ENCODE measurements at regions not wholly inside any gene's neighbourhood (a gene's known extent, or its start where the extent isn't known, plus 50 kb on each side); places are given as distances from the start of the nearest gene placed in this dataset.

DNA sequence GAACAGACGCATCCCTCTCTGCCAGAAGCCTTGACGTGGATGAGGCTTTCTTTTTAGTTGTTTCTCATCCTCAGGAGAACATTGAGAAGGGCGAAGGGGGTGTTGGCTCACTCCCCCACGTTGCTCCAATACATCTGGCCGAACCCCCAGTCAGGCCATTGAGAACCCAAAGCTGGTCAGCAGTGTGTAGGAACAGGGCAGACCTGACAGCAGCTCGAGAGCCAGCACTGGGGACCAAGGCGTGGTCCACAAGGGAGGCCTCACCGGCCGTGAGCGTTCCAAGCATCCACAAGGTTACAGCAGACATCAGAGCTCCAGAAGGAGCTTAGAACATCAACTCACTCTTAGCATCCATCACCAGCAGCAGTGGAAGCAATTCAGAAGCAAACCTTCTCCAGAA lies 387.9 kb upstream of the ARID1B start:
- TF ChIP-seq CTCF (IDR thresholded peaks at IDR 0.05; ENCODE audit: control extremely low read depth, extremely low read depth) = no peak
- ATAC-seq (ENCODE audit: insufficient read depth, low FRiP score) = no peak
- Histone ChIP-seq H3K9ac (ENCODE audit: insufficient read depth in 1 of 2, low read length in 2 of 2) (no peak overlapping the region), H3K4me1 (ENCODE audit: control insufficient read depth in 5 of 5, insufficient read depth in 5 of 5, low read length in 5 of 5) (peaks cover 0 to 31% (median 3%) of the 10 kb centered on the region in 5 donors), H3K27me3 (ENCODE audit: control insufficient read depth in 3 of 3, insufficient read depth in 3 of 3, low read length in 2 of 3) (no peaks in the 10 kb centered on the region), H3K9me3 (ENCODE audit: control insufficient read depth in 4 of 4, insufficient read depth in 3 of 4, low read length in 3 of 4) (peaks cover 0 to 3% (median 0%) of the 10 kb centered on the region in 4 donors), H3K36me3 (ENCODE audit: control insufficient read depth in 4 of 4, insufficient read depth in 4 of 4, low read length in 4 of 4) (no peaks in the 10 kb centered on the region), H3K4me3 (no peak overlapping the region), H3K27ac (ENCODE audit: low read depth in 1 of 2, low read length in 1 of 2) (no peak overlapping the region)
- 88 to 94% methylated on average over 10 of the region's 10 CpGs for WGBS, 2 donors
- no peak for DNase-seq

DNA sequence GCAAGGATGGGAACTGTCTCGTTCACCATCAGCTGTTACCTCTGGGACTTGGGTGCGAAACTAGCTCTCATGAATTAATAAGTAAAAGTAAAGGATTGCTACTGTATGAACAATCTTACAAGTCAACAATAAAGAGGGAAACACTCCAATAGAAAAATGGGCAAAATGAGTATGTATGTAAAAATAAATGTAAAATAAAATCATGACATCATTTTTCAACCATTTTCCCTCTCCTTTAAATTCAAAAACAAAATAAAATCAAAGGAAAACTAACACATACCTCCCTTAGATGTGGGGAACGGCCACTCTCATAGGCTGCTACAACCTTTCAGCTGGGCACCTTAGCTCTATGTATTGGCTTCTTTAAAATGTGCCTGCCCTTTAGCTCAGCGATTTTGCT lies 389.7 kb upstream of the ARID1B start:
- no peaks in the 10 kb centered on the region for H3K36me3 ChIP-seq (ENCODE audit: control insufficient read depth in 4 of 4, insufficient read depth in 4 of 4, low read length in 4 of 4)
- H3K4me1 ChIP-seq (ENCODE audit: control insufficient read depth in 5 of 5, insufficient read depth in 5 of 5, low read length in 5 of 5) = peaks cover 0 to 28% (median 3%) of the 10 kb centered on the region in 5 donors
- H3K9ac ChIP-seq (ENCODE audit: insufficient read depth in 1 of 2, low read length in 2 of 2) = no peak overlapping the region
- WGBS, 2 donors = 88 to 99% methylated on average over 4 of the region's 4 CpGs
- TF ChIP-seq CTCF (IDR thresholded peaks at IDR 0.05; ENCODE audit: control extremely low read depth, extremely low read depth) = no peak
- ATAC-seq (ENCODE audit: insufficient read depth, low FRiP score) (no peak), DNase-seq (no peak)
- H3K9me3 ChIP-seq (ENCODE audit: control insufficient read depth in 4 of 4, insufficient read depth in 3 of 4, low read length in 3 of 4) = peaks cover 0 to 3% (median 0%) of the 10 kb centered on the region in 4 donors
- no peak overlapping the region for H3K4me3 ChIP-seq
- H3K27me3 ChIP-seq (ENCODE audit: control insufficient read depth in 3 of 3, insufficient read depth in 3 of 3, low read length in 2 of 3) = no peaks in the 10 kb centered on the region
- H3K27ac ChIP-seq (ENCODE audit: low read depth in 1 of 2, low read length in 1 of 2) = no peak overlapping the region

GRCh38 chr6:156383059-156383458 lies 394.1 kb upstream of the ARID1B start:
- no peak for ATAC-seq (ENCODE audit: insufficient read depth, low FRiP score)
- no peak for TF ChIP-seq CTCF (IDR thresholded peaks at IDR 0.05; ENCODE audit: control extremely low read depth, extremely low read depth)
- Histone ChIP-seq H3K9me3 (ENCODE audit: control insufficient read depth in 4 of 4, insufficient read depth in 3 of 4, low read length in 3 of 4) (no peaks in the 10 kb centered on the region), H3K36me3 (ENCODE audit: control insufficient read depth in 4 of 4, insufficient read depth in 4 of 4, low read length in 4 of 4) (no peaks in the 10 kb centered on the region), H3K4me3 (no peak overlapping the region), H3K4me1 (ENCODE audit: control insufficient read depth in 5 of 5, insufficient read depth in 5 of 5, low read length in 5 of 5) (peaks cover 0 to 17% (median 0%) of the 10 kb centered on the region in 5 donors), H3K27ac (ENCODE audit: low read depth in 1 of 2, low read length in 1 of 2) (no peak overlapping the region), H3K9ac (ENCODE audit: insufficient read depth in 1 of 2, low read length in 2 of 2) (no peak overlapping the region), H3K27me3 (ENCODE audit: control insufficient read depth in 3 of 3, insufficient read depth in 3 of 3, low read length in 2 of 3) (no peaks in the 10 kb centered on the region)
- WGBS, 2 donors = 84 to 88% methylated on average over 2 of the region's 2 CpGs
- no peak for DNase-seq
